GM21619 (cell line): ENCODE measurements at regions not wholly inside any gene's neighbourhood (a gene's known extent, or its start where the extent isn't known, plus 50 kb on each side); places are given as distances from the start of the nearest gene placed in this dataset.

Source experiments
- ATAC-seq: cut with Tn5 transposase; IDR thresholded peaks from one replicate; pipeline ENCODE4 v1.9.1; 2021; ENCODE audit not compliant: unreplicated experiment

- ATAC-seq: no peak
Measured at GRCh38 chr3:59593380-59593779, 543.6 kb upstream of the CFAP20DC start.

GRCh38 chr3:59580996-59581395 lies 531.2 kb upstream of the CFAP20DC start:
- ATAC-seq: no peak

GRCh38 chr3:59580499-59580898 lies 530.7 kb upstream of the CFAP20DC start:
- no peak for ATAC-seq

- no peak for ATAC-seq
Measured at GRCh38 chr3:59578129-59578528, 528.3 kb upstream of the CFAP20DC start.

GRCh38 chr3:59576606-59577005 lies 526.8 kb upstream of the CFAP20DC start:
- no peak for ATAC-seq

- peak; percentile 79 for ATAC-seq
Measured at GRCh38 chr3:59575113-59576001, 525.5 kb upstream of the CFAP20DC start.

GRCh38 chr3:59573911-59574310 lies 524.1 kb upstream of the CFAP20DC start:
- no peak for ATAC-seq

GRCh38 chr3:59572106-59572505 lies 522.3 kb upstream of the CFAP20DC start:
- ATAC-seq: no peak

- no peak for ATAC-seq
Measured at GRCh38 chr3:59570806-59571205, 521.0 kb upstream of the CFAP20DC start.

- ATAC-seq: no peak
Measured at GRCh38 chr3:59567661-59568060, 517.8 kb upstream of the CFAP20DC start.

- peak; percentile 98 for ATAC-seq
Measured at GRCh38 chr3:59566481-59566975, 516.7 kb upstream of the CFAP20DC start.

GRCh38 chr3:59565125-59565524 lies 515.3 kb upstream of the CFAP20DC start:
- ATAC-seq: no peak

GRCh38 chr3:59563966-59564365 lies 514.1 kb upstream of the CFAP20DC start:
- no peak for ATAC-seq

- no peak for ATAC-seq
Measured at GRCh38 chr3:59563072-59563605, 513.3 kb upstream of the CFAP20DC start.

- no peak for ATAC-seq
Measured at GRCh38 chr3:59559721-59560435, 510.1 kb upstream of the CFAP20DC start.

GRCh38 chr3:59558906-59559720 lies 509.3 kb upstream of the CFAP20DC start:
- ATAC-seq: no peak

- no peak for ATAC-seq
Measured at GRCh38 chr3:59555593-59556315, 505.9 kb upstream of the CFAP20DC start.

GRCh38 chr3:59553076-59553475 lies 503.3 kb upstream of the CFAP20DC start:
- ATAC-seq: no peak

- no peak for ATAC-seq
Measured at GRCh38 chr3:59551834-59552233, 502.0 kb upstream of the CFAP20DC start.

GRCh38 chr3:59549962-59550361 lies 500.1 kb upstream of the CFAP20DC start:
- ATAC-seq: no peak
